CD4-positive, alpha-beta T cell treated with Interferon alpha-2 for 1 hour (primary cell): ENCODE measurements at regions not wholly inside any gene's neighbourhood (a gene's known extent, or its start where the extent isn't known, plus 50 kb on each side); places are given as distances from the start of the nearest gene placed in this dataset.

ENCODE experiments used
- DNase-seq, 2 donors: peaks; one replicate each; pipeline ENCODE4 v3.0.0-alpha.2; 2020 to 2022

GRCh38 chr10:112871021-112871420 is 79.0 kb upstream of the TCF7L2 start:
- no peak for DNase-seq

- DNase-seq: no peak
Observed at GRCh38 chr10:112872728-112873127, 77.3 kb upstream of the TCF7L2 start.

GRCh38 chr10:112873541-112873940 is 76.5 kb upstream of the TCF7L2 start:
- no peak for DNase-seq

- no peak for DNase-seq
Observed at GRCh38 chr10:112874982-112875381, 75.1 kb upstream of the TCF7L2 start.

GRCh38 chr10:112875476-112876267 is 74.4 kb upstream of the TCF7L2 start:
- peak in 1 of 2 donors; percentile 29 for DNase-seq

GRCh38 chr10:112880633-112881530 is 69.2 kb upstream of the TCF7L2 start:
- DNase-seq: no peak

GRCh38 chr10:112883360-112884178 is 66.5 kb upstream of the TCF7L2 start:
- DNase-seq: no peak

GRCh38 chr10:112884179-112884504 is 65.9 kb upstream of the TCF7L2 start:
- no peak for DNase-seq

- no peak for DNase-seq
Observed at GRCh38 chr10:112886463-112886862, 63.6 kb upstream of the TCF7L2 start.

- no peak for DNase-seq
Observed at GRCh38 chr10:112887968-112888367, 62.1 kb upstream of the TCF7L2 start.

- DNase-seq: no peak
Observed at GRCh38 chr10:112895292-112895691, 54.8 kb upstream of the TCF7L2 start.

GRCh38 chr10:112896273-112896672 is 53.8 kb upstream of the TCF7L2 start:
- DNase-seq: no peak

- DNase-seq: no peak
Observed at GRCh38 chr10:112896722-112897121, 53.3 kb upstream of the TCF7L2 start.

- DNase-seq: no peak
Observed at GRCh38 chr10:112898540-112899390, 51.3 kb upstream of the TCF7L2 start.

GRCh38 chr10:112899391-112900065 is 50.5 kb upstream of the TCF7L2 start:
- no peak for DNase-seq
